Neuronal stem cell (in vitro differentiated cells): ENCODE measurements at regions not wholly inside any gene's neighbourhood (a gene's known extent, or its start where the extent isn't known, plus 50 kb on each side); places are given as distances from the start of the nearest gene placed in this dataset.

Source experiments
- DNase-seq: peaks from one replicate; pipeline ENCODE4 v3.0.0-alpha.2; 2013; ENCODE audit warnings: low spot score
- H2AFZ ChIP-seq: one replicate; pipeline ENCODE4 v1.6.1; 2013; ENCODE audit warnings: mild to moderate bottlenecking, low read length, inconsistent platforms
- H2AK5ac ChIP-seq: 2 replicates; pipeline ENCODE4 v1.6.1; 2013; ENCODE audit warnings: low read depth, mild to moderate bottlenecking, inconsistent platforms, low read length, moderate library complexity, mixed read lengths
- H2BK120ac ChIP-seq: 2 replicates; pipeline ENCODE4 v1.6.1; 2013; ENCODE audit warnings: low read depth, mild to moderate bottlenecking, inconsistent platforms, low read length, moderate library complexity, mixed read lengths
- H2BK12ac ChIP-seq: one replicate; pipeline ENCODE4 v1.6.1; 2013; ENCODE audit warnings: low read length, inconsistent platforms
- H2BK15ac ChIP-seq: 2 replicates; pipeline ENCODE4 v1.6.1; 2013; ENCODE audit warnings: mild to moderate bottlenecking, low read length, inconsistent platforms, mixed read lengths
- H2BK5ac ChIP-seq: one replicate; pipeline ENCODE4 v1.6.1; 2013; ENCODE audit warnings: inconsistent platforms, mild to moderate bottlenecking, low read length, moderate library complexity
- H3K14ac ChIP-seq: one replicate; pipeline ENCODE4 v1.6.1; 2013; ENCODE audit warnings: low read length, inconsistent platforms
- H3K18ac ChIP-seq: 2 replicates; pipeline ENCODE4 v1.6.1; 2013; ENCODE audit warnings: low read length, inconsistent platforms
- H3K23ac ChIP-seq: 2 replicates; pipeline ENCODE4 v1.6.1; 2013; ENCODE audit warnings: low read depth, mild to moderate bottlenecking, mixed read lengths, low read length, inconsistent platforms; ENCODE audit not compliant: poor library complexity
- H3K27ac ChIP-seq: replicated peaks from 3 replicates; pipeline ENCODE4 v1.5.1; 2013; ENCODE audit warnings: low read length, inconsistent platforms
- H3K27me3 ChIP-seq, 3 experiments: 2 replicates each; pipeline ENCODE4 v1.6.1; 2013; ENCODE audit warnings: low read length in 3 of 3, mild to moderate bottlenecking in 2 of 3, inconsistent platforms in 1 of 3, low read depth in 1 of 3, mixed read lengths in 1 of 3, moderate library complexity in 1 of 3; ENCODE audit not compliant: control insufficient read depth in 3 of 3, insufficient read depth in 3 of 3
- H3K36me3 ChIP-seq, 2 donors: replicated peaks in 1 of 2; 2 replicates each; pipeline ENCODE4 v1.6.1; 2013; ENCODE audit warnings: low read length in 2 of 2; ENCODE audit not compliant: control insufficient read depth in 2 of 2, insufficient read depth in 2 of 2
- H3K4ac ChIP-seq: 2 replicates; pipeline ENCODE4 v1.6.1; 2013; ENCODE audit warnings: inconsistent platforms, mild to moderate bottlenecking, low read length, moderate library complexity
- H3K4me1 ChIP-seq, 2 donors: 1 replicate in 1 of 2; 2 replicates in 1 of 2; pipeline ENCODE4 v1.6.1; 2013; ENCODE audit warnings: low read length in 2 of 2, low read depth in 1 of 2; ENCODE audit not compliant: control insufficient read depth in 2 of 2, insufficient read depth in 1 of 2
- H3K4me2 ChIP-seq: one replicate; pipeline ENCODE4 v1.6.1; 2013; ENCODE audit warnings: mild to moderate bottlenecking, low read length, inconsistent platforms; ENCODE audit not compliant: insufficient read depth, poor library complexity, severe bottlenecking
- H3K4me3 ChIP-seq, 2 donors: 2 replicates each; pipeline ENCODE4 v1.5.1; 2013; ENCODE audit warnings: low read length in 2 of 2, mild to moderate bottlenecking in 2 of 2, inconsistent platforms in 1 of 2, moderate library complexity in 1 of 2
- H3K79me1 ChIP-seq: one replicate; pipeline ENCODE4 v1.6.1; 2013; ENCODE audit warnings: low read depth, mild to moderate bottlenecking, inconsistent platforms, low read length, moderate library complexity
- H3K9ac ChIP-seq: one replicate; pipeline ENCODE4 v1.6.1; 2013; ENCODE audit warnings: mild to moderate bottlenecking, low read depth, low read length, inconsistent platforms; ENCODE audit not compliant: poor library complexity
- H3K9me3 ChIP-seq, 2 donors: replicated peaks in 1 of 2; 2 replicates each; pipeline versions ENCODE3 to v1.6.1; 2013; ENCODE audit warnings: low read length in 2 of 2, mild to moderate bottlenecking in 2 of 2, inconsistent platforms in 1 of 2, low read depth in 1 of 2, mixed read lengths in 1 of 2, moderate library complexity in 1 of 2; ENCODE audit not compliant: control insufficient read depth in 2 of 2, insufficient read depth in 1 of 2
- H4K8ac ChIP-seq: one replicate; pipeline ENCODE4 v1.6.1; 2013; ENCODE audit warnings: low read depth, mild to moderate bottlenecking, inconsistent platforms, low read length, moderate library complexity
- H4K91ac ChIP-seq: one replicate; pipeline ENCODE4 v1.6.1; 2013; ENCODE audit warnings: low read length, low read depth, mild to moderate bottlenecking, inconsistent platforms; ENCODE audit not compliant: poor library complexity
- WGBS, 2 donors: extraction: QIAGEN DNeasy Blood & Tissue Kit; methylation state at CpG; one replicate each; pipeline ENCODE4 v1.1.7; 2013; ENCODE audit warnings: missing lambda C conversion rate in 2 of 2, mixed read lengths in 1 of 2; ENCODE audit not compliant: insufficient read length in 2 of 2, insufficient replicate concordance in 1 of 2; ENCODE audit errors: extremely low coverage in 2 of 2; 5-methylcytosine and 5-hydroxymethylcytosine counted together

GRCh38 chr3:77869423-77869822 is 829.5 kb downstream of the ROBO2 start:
- Histone ChIP-seq H3K4me2 (no peak overlapping the region), H2BK5ac (no peak overlapping the region), H3K4me3 (no peak overlapping the region), H3K18ac (no peak overlapping the region), H4K91ac (no peak overlapping the region), H4K8ac (no peak overlapping the region), H3K79me1 (no peaks in the 10 kb centered on the region), H3K4ac (no peak overlapping the region), H3K14ac (no peak overlapping the region), H2BK15ac (no peak overlapping the region), H3K27ac (no peak overlapping the region), H2AFZ (no peak overlapping the region), H3K27me3 (no peaks in the 10 kb centered on the region), H3K36me3 (no peaks in the 10 kb centered on the region), H2AK5ac (no peak overlapping the region), H3K23ac (no peak overlapping the region), H2BK12ac (no peak overlapping the region), H3K9ac (no peak overlapping the region), H2BK120ac (no peak overlapping the region), H3K4me1 (no peaks in the 10 kb centered on the region), H3K9me3 (no peaks in the 10 kb centered on the region)
- no peak for DNase-seq
- WGBS, 2 donors = no CpG with 5 or more reads among the region's 7 CpGs

DNA sequence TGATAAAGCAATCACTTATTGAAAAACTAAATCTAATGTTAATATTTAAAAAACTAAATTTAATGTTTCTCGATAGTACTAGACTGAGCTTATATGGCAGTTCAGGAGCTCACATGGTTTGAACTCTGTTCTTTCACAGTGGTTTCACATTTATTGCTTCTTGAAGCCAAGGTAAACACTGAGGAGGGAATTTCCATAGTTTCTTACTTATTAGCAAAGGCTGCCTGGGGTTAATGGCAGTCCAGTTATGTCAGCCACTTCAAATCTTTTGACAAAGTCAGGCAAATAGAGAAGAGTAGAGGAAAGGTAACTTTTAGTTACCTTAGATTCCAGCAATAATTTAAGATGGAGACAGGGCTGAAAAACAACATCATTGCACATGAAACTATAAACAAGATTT is 831.5 kb downstream of the ROBO2 start:
- Histone ChIP-seq H3K4me1 (no peaks in the 10 kb centered on the region), H3K9ac (no peak overlapping the region), H4K8ac (no peak overlapping the region), H3K27ac (no peak overlapping the region), H3K23ac (no peak overlapping the region), H3K36me3 (no peaks in the 10 kb centered on the region), H3K79me1 (no peaks in the 10 kb centered on the region), H3K18ac (no peak overlapping the region), H2AFZ (no peak overlapping the region), H3K14ac (no peak overlapping the region), H3K27me3 (no peaks in the 10 kb centered on the region), H2AK5ac (no peak overlapping the region), H2BK12ac (no peak overlapping the region), H2BK5ac (no peak overlapping the region), H3K4ac (no peak overlapping the region), H3K4me3 (no peak overlapping the region), H3K4me2 (no peak overlapping the region), H3K9me3 (no peaks in the 10 kb centered on the region), H2BK15ac (no peak overlapping the region), H2BK120ac (no peak overlapping the region), H4K91ac (no peak overlapping the region)
- WGBS, 2 donors = no CpG with 5 or more reads among the region's 1 CpG
- no peak for DNase-seq

GRCh38 chr3:77873598-77873997 is 833.7 kb downstream of the ROBO2 start:
- no peaks in the 10 kb centered on the region for H3K79me1 ChIP-seq
- no peak overlapping the region for H4K8ac ChIP-seq
- H3K14ac ChIP-seq = no peak overlapping the region
- no peak overlapping the region for H3K23ac ChIP-seq
- WGBS, 2 donors = no CpG with 5 or more reads among the region's 4 CpGs
- no peaks in the 10 kb centered on the region for H3K9me3 ChIP-seq
- H3K36me3 ChIP-seq = no peaks in the 10 kb centered on the region
- H2AK5ac ChIP-seq = no peak overlapping the region
- H2BK5ac ChIP-seq = no peak overlapping the region
- H2BK15ac ChIP-seq = no peak overlapping the region
- H3K27me3 ChIP-seq = no peaks in the 10 kb centered on the region
- no peak overlapping the region for H4K91ac ChIP-seq
- H3K4me3 ChIP-seq = no peak overlapping the region
- no peaks in the 10 kb centered on the region for H3K4me1 ChIP-seq
- no peak overlapping the region for H2BK12ac ChIP-seq
- H3K18ac ChIP-seq = no peak overlapping the region
- no peak overlapping the region for H3K4me2 ChIP-seq
- no peak for DNase-seq
- no peak overlapping the region for H2AFZ ChIP-seq
- no peak overlapping the region for H3K4ac ChIP-seq
- H2BK120ac ChIP-seq = no peak overlapping the region
- H3K27ac ChIP-seq = no peak overlapping the region
- no peak overlapping the region for H3K9ac ChIP-seq

DNA sequence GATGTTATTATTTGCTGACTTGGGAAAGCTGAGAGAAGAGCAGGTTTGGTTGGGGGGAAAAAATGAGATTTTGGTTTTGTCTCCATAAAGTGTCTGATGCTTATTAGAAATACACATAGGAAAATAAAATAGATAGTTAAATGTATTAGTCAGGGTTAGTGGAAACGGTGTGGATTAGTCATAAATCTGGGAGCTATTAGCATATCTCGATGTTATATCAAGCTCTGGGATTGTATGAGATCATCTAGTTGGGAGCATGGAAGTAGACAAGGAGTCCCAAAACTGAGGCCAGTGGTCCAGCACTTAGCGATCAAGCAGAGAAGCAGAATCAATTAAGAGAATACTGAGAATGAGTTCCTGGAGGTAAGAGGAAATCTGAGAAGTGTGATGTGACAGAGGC is 845.5 kb downstream of the ROBO2 start:
- Histone ChIP-seq H3K23ac (no peak overlapping the region), H2BK5ac (no peak overlapping the region), H2BK12ac (no peak overlapping the region), H3K4me1 (no peaks in the 10 kb centered on the region), H3K27ac (no peak overlapping the region), H4K91ac (no peak overlapping the region), H2AFZ (no peak overlapping the region), H2AK5ac (no peak overlapping the region), H3K9me3 (no peaks in the 10 kb centered on the region), H3K79me1 (no peaks in the 10 kb centered on the region), H4K8ac (no peak overlapping the region), H3K4me3 (no peak overlapping the region), H2BK15ac (no peak overlapping the region), H3K27me3 (no peaks in the 10 kb centered on the region), H3K18ac (no peak overlapping the region), H3K36me3 (no peaks in the 10 kb centered on the region), H3K14ac (no peak overlapping the region), H3K4ac (no peak overlapping the region), H3K4me2 (no peak overlapping the region), H3K9ac (no peak overlapping the region), H2BK120ac (no peak overlapping the region)
- DNase-seq = no peak
- 100% methylated on average over 1 of the region's 3 CpGs; no CpG with 5 or more reads in 1 of the 2 donors for WGBS, 2 donors
